ENCODE measurements at regions not wholly inside any gene's neighbourhood (a gene's known extent, or its start where the extent isn't known, plus 50 kb on each side); places are given as distances from the start of the nearest gene placed in this dataset.

GRCh38 chr4:120291541-120291940 is 224.9 kb upstream of the MAD2L1 start:
- no peaks in the 10 kb centered on the region for H3K4me1 Mint-ChIP-seq
- no peak overlapping the region for H3K4ac ChIP-seq (ENCODE audit: low read depth, low read length)
- no CpG with 5 or more reads among the region's 7 CpGs for WGBS (ENCODE audit: extremely low coverage, insufficient read length, low lambda C conversion rate)
- no peaks in the 10 kb centered on the region for H3K27me3 ChIP-seq (ENCODE audit: insufficient read depth, low read length)
- no peak overlapping the region for H3K4me3 Mint-ChIP-seq
- H3K14ac ChIP-seq (ENCODE audit: insufficient read depth, low read length), result no peak overlapping the region
- no peak for DNase-seq
- H3K27ac Mint-ChIP-seq, result no peak overlapping the region
- H4K8ac ChIP-seq (replicated peaks; ENCODE audit: insufficient read length, low read depth, low read length), result no peak overlapping the region
- no peaks in the 10 kb centered on the region for H3K36me3 Mint-ChIP-seq (ENCODE audit: insufficient read depth in 1 of 3, low read depth in 3 of 3)
- no peaks in the 10 kb centered on the region for H3K4me1 ChIP-seq (ENCODE audit: insufficient read depth, low read length)
- no peaks in the 10 kb centered on the region for H3K79me2 ChIP-seq (ENCODE audit: insufficient read depth, low read length)
- no peak overlapping the region for H2BK20ac ChIP-seq (ENCODE audit: low read depth, low read length, poor library complexity, severe bottlenecking)
- H3K9me3 ChIP-seq (ENCODE audit: control insufficient read depth, low read depth, low read length), result no peaks in the 10 kb centered on the region
- H3K27me3 Mint-ChIP-seq (ENCODE audit: low read depth), result no peaks in the 10 kb centered on the region
- H3K9ac ChIP-seq (ENCODE audit: extremely low read depth, insufficient read length, low read length), result no peak overlapping the region
- H2AK5ac ChIP-seq (ENCODE audit: insufficient read length, low read length), result no peak overlapping the region
- no peak overlapping the region for H3K56ac ChIP-seq (ENCODE audit: insufficient read length, low read depth, low read length)
- no peak overlapping the region for H3K4me2 ChIP-seq (ENCODE audit: insufficient read depth, insufficient read length, low read length)
- no peak overlapping the region for H4K5ac ChIP-seq (ENCODE audit: insufficient read length, low read depth, low read length)
- no peaks in the 10 kb centered on the region for H3K23me2 ChIP-seq (ENCODE audit: insufficient read length, low read depth, low read length, poor library complexity, severe bottlenecking)
- H4K91ac ChIP-seq (ENCODE audit: insufficient read length, low read depth, low read length), result no peak overlapping the region
- no peak overlapping the region for H2AFZ ChIP-seq (ENCODE audit: low read length)
- no peak overlapping the region for H2BK12ac ChIP-seq (ENCODE audit: insufficient read length, low read depth, low read length)
- no peak for TF ChIP-seq CTCF (conservative IDR thresholded peaks at IDR 0.05)
- no peaks in the 10 kb centered on the region for H3K9me3 Mint-ChIP-seq
- no peaks in the 10 kb centered on the region for H4K20me1 ChIP-seq (ENCODE audit: control insufficient read depth, insufficient read depth, insufficient read length)
- H2BK5ac ChIP-seq (ENCODE audit: insufficient read length, low read length), result no peak overlapping the region
- H3T11ph ChIP-seq (ENCODE audit: low read length), result no peak overlapping the region
- no peaks in the 10 kb centered on the region for H3K79me1 ChIP-seq (ENCODE audit: insufficient read depth, low read depth, low read length, poor library complexity, severe bottlenecking)
- no peak overlapping the region for H2BK120ac ChIP-seq (ENCODE audit: low read depth, low read length, poor library complexity, severe bottlenecking)
- H3K23ac ChIP-seq (ENCODE audit: insufficient read length, low read depth, low read length), result no peak overlapping the region
- H3K27ac ChIP-seq (ENCODE audit: insufficient read length, low read depth, low read length), result no peak overlapping the region
- H2BK15ac ChIP-seq (ENCODE audit: low read depth, low read length), result no peak overlapping the region
- no peak overlapping the region for H3K18ac ChIP-seq (ENCODE audit: insufficient read length, low read depth, low read length)

Measured in H9 (cell line).